ENCODE measurements at regions not wholly inside any gene's neighbourhood (a gene's known extent, or its start where the extent isn't known, plus 50 kb on each side); places are given as distances from the start of the nearest gene placed in this dataset.

GRCh38 chr14:22266142-22266442 lies 322.9 kb downstream of the DAD1 start:
- dilution Hi-C loops (cut with HindIII; ENCODE audit: low sequenced_read_pairs, unreplicated experiment) (no loop called here), in situ Hi-C loops (cut with MboI; ENCODE audit: low sequenced_read_pairs) (no loop called here), intact Hi-C loops (cut with micrococcal nuclease) (no loop called here)
- WGBS, 2 experiments (ENCODE audit: extremely low coverage in 2 of 2, insufficient read length in 1 of 2): no CpG with 5 or more reads among the region's 2 CpGs
- CTCF ChIA-PET: interaction anchor here (0.5 kb wide), 1 partner anchor 115 kb away, joined by 4 read pairs; no protein-coding TSS in a partner anchor
- Histone ChIP-seq H2BK120ac (ENCODE audit: low read depth, low read length) (peak overlapping the region; percentile 90), H3K56ac (ENCODE audit: extremely low read depth, insufficient read depth, low read length) (no peak overlapping the region), H3K4me1 (ENCODE audit: control insufficient read depth, insufficient read depth, low read length) (peaks cover 7% of the 10 kb centered on the region), H3K79me1 (ENCODE audit: low read depth in 1 of 2, low read length in 2 of 2) (no peaks in the 10 kb centered on the region), H3K9me1 (ENCODE audit: insufficient read depth, low read length) (peaks cover 12% of the 10 kb centered on the region), H2BK5ac (ENCODE audit: low read depth, low read length, poor library complexity, severe bottlenecking) (no peak overlapping the region), H3K9me3 (ENCODE audit: control insufficient read depth, insufficient read depth, low read length) (no peaks in the 10 kb centered on the region), H3K4ac (ENCODE audit: low read depth, low read length) (peak overlapping the region; percentile 87), H3K27me3 (ENCODE audit: control insufficient read depth, insufficient read depth, low read length) (no peaks in the 10 kb centered on the region), H4K20me1 (ENCODE audit: insufficient read depth, low read length) (no peaks in the 10 kb centered on the region), H3K36me3 (ENCODE audit: control insufficient read depth, insufficient read depth, low read length) (no peaks in the 10 kb centered on the region), H2BK20ac (ENCODE audit: low read depth, low read length) (peak overlapping the region; percentile 81), H4K5ac (ENCODE audit: low read depth, low read length) (0 out of 2 replicates have a peak overlapping the region, but pooled peaks have one; percentile 46), H3K9ac (ENCODE audit: low read depth, low read length) (no peak overlapping the region), H3K14ac (replicated peaks; ENCODE audit: low read depth, low read length) (peak overlapping the region; percentile 94; the same call in 1 of the 2 replicates), H3K4me2 (ENCODE audit: low read depth, low read length) (no peak overlapping the region), H3K4me3 (ENCODE audit: insufficient read depth, low read depth, low read length) (no peak overlapping the region), H3K18ac (ENCODE audit: low read depth, low read length) (0 out of 2 replicates have a peak overlapping the region, but pooled peaks have one; percentile 49), H4K8ac (ENCODE audit: low read depth in 2 of 2, low read length in 2 of 2) (peak overlapping the region in 1 of 2 experiments; percentile 78; a peak in 2 of 4 replicates), H3K23ac (ENCODE audit: low read depth, low read length) (peak overlapping the region; percentile 90; the same call in 1 of the 2 replicates), H2AK5ac (ENCODE audit: low read depth, low read length) (peak overlapping the region; percentile 53; the same call in 1 of the 2 replicates), H3K27ac (ENCODE audit: insufficient read depth, low read length) (no peak overlapping the region), H4K91ac (ENCODE audit: insufficient read depth, low read depth, low read length) (peak overlapping the region; percentile 79; the same call in 1 of the 2 replicates), H2AK9ac (replicated peaks; ENCODE audit: low read depth, low read length, poor library complexity) (peak overlapping the region; percentile 31), H2AFZ (replicated peaks; ENCODE audit: low read length, poor library complexity) (peak overlapping the region; percentile 80), H2BK15ac (ENCODE audit: low read depth, low read length) (peak overlapping the region; percentile 68; the same call in 1 of the 3 replicates)
- peak; percentile 18 for DNase-seq
- BruUV-seq (replicated peaks): no TSS peak
- ATAC-seq (ENCODE audit: low read depth): peak; percentile 49; the same call in 1 of the 2 replicates
- TF ChIP-seq USF2 (IDR thresholded peaks at IDR 0.05; ENCODE audit: low read depth, low read length) (no peak), RAD21 (IDR thresholded peaks at IDR 0.05; ENCODE audit: low read length) (no peak), MAZ (IDR thresholded peaks at IDR 0.05; ENCODE audit: borderline replicate concordance, low read depth, low read length) (no peak), NFE2L2 (IDR thresholded peaks at IDR 0.05; ENCODE audit: low read depth, low read length) (no peak), FOS (IDR thresholded peaks at IDR 0.05; ENCODE audit: low read depth, low read length) (no peak), MAFK (IDR thresholded peaks at IDR 0.05; ENCODE audit: low read depth, low read length) (no peak), RFX5 (IDR thresholded peaks at IDR 0.05; ENCODE audit: low read depth, low read length) (no peak), RCOR1 (IDR thresholded peaks at IDR 0.05; ENCODE audit: insufficient replicate concordance, low read length) (no peak), SMC3 (IDR thresholded peaks at IDR 0.05; ENCODE audit: low read depth, low read length) (no peak), CHD1 (IDR thresholded peaks at IDR 0.05; ENCODE audit: low read depth, low read length) (no peak), ELK1 (IDR thresholded peaks at IDR 0.05; ENCODE audit: borderline replicate concordance, low read depth, low read length) (no peak), CEBPB (IDR thresholded peaks at IDR 0.05; ENCODE audit: low read depth, low read length) (no peak), MXI1 (IDR thresholded peaks at IDR 0.05; ENCODE audit: borderline replicate concordance, low read depth, low read length) (no peak), BHLHE40 (IDR thresholded peaks at IDR 0.05; ENCODE audit: low read depth, low read length) (no peak), POLR2A (IDR thresholded peaks at IDR 0.05; ENCODE audit: low read depth, low read length) (no peak)
- TF ChIP-seq, protein P1, sequence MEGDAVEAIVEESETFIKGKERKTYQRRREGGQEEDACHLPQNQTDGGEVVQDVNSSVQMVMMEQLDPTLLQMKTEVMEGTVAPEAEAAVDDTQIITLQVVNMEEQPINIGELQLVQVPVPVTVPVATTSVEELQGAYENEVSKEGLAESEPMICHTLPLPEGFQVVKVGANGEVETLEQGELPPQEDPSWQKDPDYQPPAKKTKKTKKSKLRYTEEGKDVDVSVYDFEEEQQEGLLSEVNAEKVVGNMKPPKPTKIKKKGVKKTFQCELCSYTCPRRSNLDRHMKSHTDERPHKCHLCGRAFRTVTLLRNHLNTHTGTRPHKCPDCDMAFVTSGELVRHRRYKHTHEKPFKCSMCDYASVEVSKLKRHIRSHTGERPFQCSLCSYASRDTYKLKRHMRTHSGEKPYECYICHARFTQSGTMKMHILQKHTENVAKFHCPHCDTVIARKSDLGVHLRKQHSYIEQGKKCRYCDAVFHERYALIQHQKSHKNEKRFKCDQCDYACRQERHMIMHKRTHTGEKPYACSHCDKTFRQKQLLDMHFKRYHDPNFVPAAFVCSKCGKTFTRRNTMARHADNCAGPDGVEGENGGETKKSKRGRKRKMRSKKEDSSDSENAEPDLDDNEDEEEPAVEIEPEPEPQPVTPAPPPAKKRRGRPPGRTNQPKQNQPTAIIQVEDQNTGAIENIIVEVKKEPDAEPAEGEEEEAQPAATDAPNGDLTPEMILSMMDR (conservative IDR thresholded peaks at IDR 0.05; ENCODE audit: low read depth, low read length): no peak
- POLR2A ChIA-PET (ENCODE audit: unreplicated experiment): interaction anchor here (0.6 kb wide), 1 partner anchor 21 kb away, joined by 3 read pairs; no protein-coding TSS in a partner anchor

Measured in IMR-90 (cell line).